ENCODE measurements at regions not wholly inside any gene's neighbourhood (a gene's known extent, or its start where the extent isn't known, plus 50 kb on each side); places are given as distances from the start of the nearest gene placed in this dataset.

GRCh38 chr18:39244242-39244641, 1678.6 kb upstream of the CELF4 start:
- Histone ChIP-seq H3K27ac (ENCODE audit: insufficient read depth in 1 of 2, low read depth in 1 of 2, low read length in 2 of 2, poor library complexity in 1 of 2, severe bottlenecking in 2 of 2) (no peak overlapping the region), H3K4me1 (ENCODE audit: control extremely low read depth in 1 of 4, control insufficient read depth in 4 of 4, insufficient read depth in 4 of 4, low read length in 3 of 4) (no peaks in the 10 kb centered on the region), H3K9me3 (ENCODE audit: control extremely low read depth in 1 of 5, control insufficient read depth in 4 of 5, insufficient read depth in 2 of 5, low read depth in 1 of 5, low read length in 4 of 5) (peaks cover 0 to 2% (median 0%) of the 10 kb centered on the region in 5 experiments), H3K4me3 (ENCODE audit: control insufficient read depth in 1 of 7, extremely low read depth in 1 of 7, insufficient read depth in 4 of 7, low read depth in 2 of 7, low read length in 6 of 7) (no peak overlapping the region), H3K36me3 (ENCODE audit: control insufficient read depth in 4 of 4, insufficient read depth in 4 of 4, low read length in 3 of 4) (no peaks in the 10 kb centered on the region), H3K27me3 (replicated peaks in 2 of 5; ENCODE audit: control insufficient read depth in 4 of 5, insufficient read depth in 5 of 5, low read length in 4 of 5) (no peaks in the 10 kb centered on the region)
- ChIA-PET CTCF (no interaction called here), POLR2A (no interaction called here)
- 100% methylated on average over 1 of the region's 1 CpG for WGBS (ENCODE audit: insufficient coverage)
- no peak for DNase-seq

- DNase-seq = no peak
Measured at GRCh38 chr18:39241534-39241933, 1675.9 kb upstream of the CELF4 start.

GRCh38 chr18:39238981-39239660, 1673.5 kb upstream of the CELF4 start:
- ChIA-PET POLR2A (no interaction called here), CTCF (interaction anchor here (1.1 kb wide), 1 partner anchor 13 kb away, joined by 3 read pairs; no protein-coding TSS in a partner anchor)
- Histone ChIP-seq H3K9me3 (ENCODE audit: control extremely low read depth in 1 of 5, control insufficient read depth in 4 of 5, insufficient read depth in 2 of 5, low read depth in 1 of 5, low read length in 4 of 5) (peaks cover 0 to 3% (median 2%) of the 10 kb centered on the region in 5 experiments), H3K27ac (ENCODE audit: insufficient read depth in 1 of 2, low read depth in 1 of 2, low read length in 2 of 2, poor library complexity in 1 of 2, severe bottlenecking in 2 of 2) (no peak overlapping the region), H3K4me1 (ENCODE audit: control extremely low read depth in 1 of 4, control insufficient read depth in 4 of 4, insufficient read depth in 4 of 4, low read length in 3 of 4) (no peaks in the 10 kb centered on the region), H3K4me3 (ENCODE audit: control insufficient read depth in 1 of 7, extremely low read depth in 1 of 7, insufficient read depth in 4 of 7, low read depth in 2 of 7, low read length in 6 of 7) (no peak overlapping the region), H3K27me3 (replicated peaks in 2 of 5; ENCODE audit: control insufficient read depth in 4 of 5, insufficient read depth in 5 of 5, low read length in 4 of 5) (no peaks in the 10 kb centered on the region), H3K36me3 (ENCODE audit: control insufficient read depth in 4 of 4, insufficient read depth in 4 of 4, low read length in 3 of 4) (no peaks in the 10 kb centered on the region)
- WGBS (ENCODE audit: insufficient coverage) = 100% methylated on average over 1 of the region's 5 CpGs
- no peak for DNase-seq

More at GRCh38 chr18:39241534-39241933, 1675.9 kb upstream of the CELF4 start:
- no peak overlapping the region for H3K27ac ChIP-seq (ENCODE audit: insufficient read depth in 1 of 2, low read depth in 1 of 2, low read length in 2 of 2, poor library complexity in 1 of 2, severe bottlenecking in 2 of 2)
- WGBS (ENCODE audit: insufficient coverage) = 100% methylated on average over 1 of the region's 3 CpGs
- H3K27me3 ChIP-seq (replicated peaks in 2 of 5; ENCODE audit: control insufficient read depth in 4 of 5, insufficient read depth in 5 of 5, low read length in 4 of 5) = no peaks in the 10 kb centered on the region
- ChIA-PET CTCF (no interaction called here), POLR2A (no interaction called here)
- no peaks in the 10 kb centered on the region for H3K36me3 ChIP-seq (ENCODE audit: control insufficient read depth in 4 of 4, insufficient read depth in 4 of 4, low read length in 3 of 4)
- peaks cover 0 to 2% (median 0%) of the 10 kb centered on the region in 5 experiments for H3K9me3 ChIP-seq (ENCODE audit: control extremely low read depth in 1 of 5, control insufficient read depth in 4 of 5, insufficient read depth in 2 of 5, low read depth in 1 of 5, low read length in 4 of 5)
- no peaks in the 10 kb centered on the region for H3K4me1 ChIP-seq (ENCODE audit: control extremely low read depth in 1 of 4, control insufficient read depth in 4 of 4, insufficient read depth in 4 of 4, low read length in 3 of 4)
- no peak overlapping the region for H3K4me3 ChIP-seq (ENCODE audit: control insufficient read depth in 1 of 7, extremely low read depth in 1 of 7, insufficient read depth in 4 of 7, low read depth in 2 of 7, low read length in 6 of 7)

- H3K27me3 ChIP-seq (replicated peaks in 2 of 5; ENCODE audit: control insufficient read depth in 4 of 5, insufficient read depth in 5 of 5, low read length in 4 of 5) = no peaks in the 10 kb centered on the region
- no peak overlapping the region for H3K4me3 ChIP-seq (ENCODE audit: control insufficient read depth in 1 of 7, extremely low read depth in 1 of 7, insufficient read depth in 4 of 7, low read depth in 2 of 7, low read length in 6 of 7)
- ChIA-PET POLR2A (no interaction called here), CTCF (no interaction called here)
- no peak overlapping the region for H3K27ac ChIP-seq (ENCODE audit: insufficient read depth in 1 of 2, low read depth in 1 of 2, low read length in 2 of 2, poor library complexity in 1 of 2, severe bottlenecking in 2 of 2)
- 97% methylated on average over 18 of the region's 19 CpGs for WGBS (ENCODE audit: insufficient coverage)
- peaks cover 0 to 7% (median 2%) of the 10 kb centered on the region in 5 experiments for H3K9me3 ChIP-seq (ENCODE audit: control extremely low read depth in 1 of 5, control insufficient read depth in 4 of 5, insufficient read depth in 2 of 5, low read depth in 1 of 5, low read length in 4 of 5)
- H3K4me1 ChIP-seq (ENCODE audit: control extremely low read depth in 1 of 4, control insufficient read depth in 4 of 4, insufficient read depth in 4 of 4, low read length in 3 of 4) = peaks cover 0 to 4% (median 0%) of the 10 kb centered on the region in 4 experiments
- no peaks in the 10 kb centered on the region for H3K36me3 ChIP-seq (ENCODE audit: control insufficient read depth in 4 of 4, insufficient read depth in 4 of 4, low read length in 3 of 4)
- DNase-seq = no peak
Measured at GRCh38 chr18:39235118-39235719, 1669.6 kb upstream of the CELF4 start.

- Histone ChIP-seq H3K4me3 (ENCODE audit: control insufficient read depth in 1 of 7, extremely low read depth in 1 of 7, insufficient read depth in 4 of 7, low read depth in 2 of 7, low read length in 6 of 7) (no peak overlapping the region), H3K27me3 (replicated peaks in 2 of 5; ENCODE audit: control insufficient read depth in 4 of 5, insufficient read depth in 5 of 5, low read length in 4 of 5) (no peaks in the 10 kb centered on the region), H3K27ac (ENCODE audit: insufficient read depth in 1 of 2, low read depth in 1 of 2, low read length in 2 of 2, poor library complexity in 1 of 2, severe bottlenecking in 2 of 2) (no peak overlapping the region), H3K9me3 (ENCODE audit: control extremely low read depth in 1 of 5, control insufficient read depth in 4 of 5, insufficient read depth in 2 of 5, low read depth in 1 of 5, low read length in 4 of 5) (peaks cover 0 to 7% (median 0%) of the 10 kb centered on the region in 5 experiments), H3K36me3 (ENCODE audit: control insufficient read depth in 4 of 4, insufficient read depth in 4 of 4, low read length in 3 of 4) (no peaks in the 10 kb centered on the region), H3K4me1 (ENCODE audit: control extremely low read depth in 1 of 4, control insufficient read depth in 4 of 4, insufficient read depth in 4 of 4, low read length in 3 of 4) (peaks cover 0 to 4% (median 0%) of the 10 kb centered on the region in 4 experiments)
- CTCF ChIA-PET = no interaction called here
- DNase-seq = no peak
- POLR2A ChIA-PET = no interaction called here
- WGBS (ENCODE audit: insufficient coverage) = 95% methylated on average over 6 of the region's 8 CpGs
Measured at GRCh38 chr18:39232937-39233336, 1667.3 kb upstream of the CELF4 start.

- no peaks in the 10 kb centered on the region for H3K27me3 ChIP-seq (replicated peaks in 2 of 5; ENCODE audit: control insufficient read depth in 4 of 5, insufficient read depth in 5 of 5, low read length in 4 of 5)
- H3K9me3 ChIP-seq (ENCODE audit: control extremely low read depth in 1 of 5, control insufficient read depth in 4 of 5, insufficient read depth in 2 of 5, low read depth in 1 of 5, low read length in 4 of 5) = peaks cover 0 to 7% (median 0%) of the 10 kb centered on the region in 5 experiments
- DNase-seq = no peak
- ChIA-PET POLR2A (interaction anchor here (0.6 kb wide), 1 partner anchor 15 kb away, joined by 3 read pairs; no protein-coding TSS in a partner anchor), CTCF (no interaction called here)
- H3K4me3 ChIP-seq (ENCODE audit: control insufficient read depth in 1 of 7, extremely low read depth in 1 of 7, insufficient read depth in 4 of 7, low read depth in 2 of 7, low read length in 6 of 7) = peak overlapping the region in 1 of 7 experiments; percentile 50
- 78% methylated on average over 2 of the region's 2 CpGs for WGBS (ENCODE audit: insufficient coverage)
- no peak overlapping the region for H3K27ac ChIP-seq (ENCODE audit: insufficient read depth in 1 of 2, low read depth in 1 of 2, low read length in 2 of 2, poor library complexity in 1 of 2, severe bottlenecking in 2 of 2)
- H3K4me1 ChIP-seq (ENCODE audit: control extremely low read depth in 1 of 4, control insufficient read depth in 4 of 4, insufficient read depth in 4 of 4, low read length in 3 of 4) = peaks cover 0 to 4% (median 0%) of the 10 kb centered on the region in 4 experiments
- H3K36me3 ChIP-seq (ENCODE audit: control insufficient read depth in 4 of 4, insufficient read depth in 4 of 4, low read length in 3 of 4) = no peaks in the 10 kb centered on the region
Measured at GRCh38 chr18:39232490-39232889, 1666.9 kb upstream of the CELF4 start.

- CTCF ChIA-PET = interaction anchor here (1.3 to 2.1 kb wide), 2 partner anchors 12 to 13 kb away, joined by 4 read pairs; no protein-coding TSS in a partner anchor
- Histone ChIP-seq H3K4me3 (ENCODE audit: control insufficient read depth in 1 of 7, extremely low read depth in 1 of 7, insufficient read depth in 4 of 7, low read depth in 2 of 7, low read length in 6 of 7) (no peak overlapping the region), H3K27me3 (replicated peaks in 2 of 5; ENCODE audit: control insufficient read depth in 4 of 5, insufficient read depth in 5 of 5, low read length in 4 of 5) (no peaks in the 10 kb centered on the region), H3K9me3 (ENCODE audit: control extremely low read depth in 1 of 5, control insufficient read depth in 4 of 5, insufficient read depth in 2 of 5, low read depth in 1 of 5, low read length in 4 of 5) (peaks cover 0 to 6% (median 0%) of the 10 kb centered on the region in 5 experiments), H3K4me1 (ENCODE audit: control extremely low read depth in 1 of 4, control insufficient read depth in 4 of 4, insufficient read depth in 4 of 4, low read length in 3 of 4) (peaks cover 0 to 4% (median 0%) of the 10 kb centered on the region in 4 experiments), H3K27ac (ENCODE audit: insufficient read depth in 1 of 2, low read depth in 1 of 2, low read length in 2 of 2, poor library complexity in 1 of 2, severe bottlenecking in 2 of 2) (no peak overlapping the region), H3K36me3 (ENCODE audit: control insufficient read depth in 4 of 4, insufficient read depth in 4 of 4, low read length in 3 of 4) (no peaks in the 10 kb centered on the region)
- DNase-seq = no peak
- POLR2A ChIA-PET = no interaction called here
- WGBS (ENCODE audit: insufficient coverage) = 100% methylated on average over 3 of the region's 5 CpGs
Measured at GRCh38 chr18:39230086-39230803, 1664.6 kb upstream of the CELF4 start.
